ENCODE measurements at regions not wholly inside any gene's neighbourhood (a gene's known extent, or its start where the extent isn't known, plus 50 kb on each side); places are given as distances from the start of the nearest gene placed in this dataset.

- Histone ChIP-seq H3K27ac (no peak overlapping the region), H3K79me2 (ENCODE audit: low read depth) (no peaks in the 10 kb centered on the region), H3F3A (ENCODE audit: low read depth) (no peaks in the 10 kb centered on the region), H3K36me3 (no peaks in the 10 kb centered on the region), H3K9me3 (ENCODE audit: low read depth) (no peaks in the 10 kb centered on the region), H3K4me3 (no peak overlapping the region), H3K4me2 (no peak overlapping the region), H4K20me1 (ENCODE audit: low read depth) (no peaks in the 10 kb centered on the region), H3K9ac (no peak overlapping the region), H3K4me1 (no peaks in the 10 kb centered on the region), H3K27me3 (no peaks in the 10 kb centered on the region), H2AFZ (replicated peaks) (no peak overlapping the region)
- DNase-seq (ENCODE audit: low spot score), result peak; percentile 5
- no peak for TF ChIP-seq EZH2phosphoT487 (IDR thresholded peaks at IDR 0.05)
- no peak for TF ChIP-seq EZH2 (IDR thresholded peaks at IDR 0.05)
- TF ChIP-seq CTCF (IDR thresholded peaks at IDR 0.05), result peak; percentile 43
- Mint-ChIP-seq H3K4me1 (no peaks in the 10 kb centered on the region), H3K27me3 (ENCODE audit: insufficient read depth, low read depth) (no peaks in the 10 kb centered on the region), H3K9me3 (no peaks in the 10 kb centered on the region), H3K36me3 (no peaks in the 10 kb centered on the region), H3K27ac (no peak overlapping the region), H3K4me3 (no peak overlapping the region)
Observed at GRCh38 chr6:156102129-156102528, 646.5 kb upstream of the NOX3 start.

GRCh38 chr6:156098839-156099238 lies 643.2 kb upstream of the NOX3 start:
- H3K27me3 ChIP-seq, result no peaks in the 10 kb centered on the region
- no peaks in the 10 kb centered on the region for H3K79me2 ChIP-seq (ENCODE audit: low read depth)
- no peak for DNase-seq (ENCODE audit: low spot score)
- H4K20me1 ChIP-seq (ENCODE audit: low read depth), result no peaks in the 10 kb centered on the region
- no peaks in the 10 kb centered on the region for H3K9me3 Mint-ChIP-seq
- H3K4me3 ChIP-seq, result no peak overlapping the region
- no peaks in the 10 kb centered on the region for H3F3A ChIP-seq (ENCODE audit: low read depth)
- H3K36me3 Mint-ChIP-seq, result no peaks in the 10 kb centered on the region
- no peaks in the 10 kb centered on the region for H3K4me1 Mint-ChIP-seq
- H3K27me3 Mint-ChIP-seq (ENCODE audit: insufficient read depth, low read depth), result no peaks in the 10 kb centered on the region
- no peak for TF ChIP-seq EZH2phosphoT487 (IDR thresholded peaks at IDR 0.05)
- TF ChIP-seq CTCF (IDR thresholded peaks at IDR 0.05), result no peak
- TF ChIP-seq EZH2 (IDR thresholded peaks at IDR 0.05), result no peak
- no peaks in the 10 kb centered on the region for H3K9me3 ChIP-seq (ENCODE audit: low read depth)
- H3K36me3 ChIP-seq, result no peaks in the 10 kb centered on the region
- no peaks in the 10 kb centered on the region for H3K4me1 ChIP-seq
- H3K9ac ChIP-seq, result no peak overlapping the region
- no peak overlapping the region for H3K27ac ChIP-seq
- no peak overlapping the region for H2AFZ ChIP-seq (replicated peaks)
- no peak overlapping the region for H3K27ac Mint-ChIP-seq
- H3K4me3 Mint-ChIP-seq, result no peak overlapping the region
- H3K4me2 ChIP-seq, result no peak overlapping the region

- H3K9me3 Mint-ChIP-seq, result peaks cover 24% of the 10 kb centered on the region
- Histone ChIP-seq H3K9me3 (ENCODE audit: low read depth) (peaks cover 5% of the 10 kb centered on the region), H3K27me3 (no peaks in the 10 kb centered on the region), H3K4me3 (no peak overlapping the region), H3K4me1 (no peaks in the 10 kb centered on the region), H3F3A (ENCODE audit: low read depth) (no peaks in the 10 kb centered on the region), H3K9ac (no peak overlapping the region), H3K4me2 (no peak overlapping the region), H3K27ac (no peak overlapping the region), H3K36me3 (no peaks in the 10 kb centered on the region), H4K20me1 (ENCODE audit: low read depth) (no peaks in the 10 kb centered on the region), H2AFZ (replicated peaks) (no peak overlapping the region), H3K79me2 (ENCODE audit: low read depth) (no peaks in the 10 kb centered on the region)
- no peaks in the 10 kb centered on the region for H3K4me1 Mint-ChIP-seq
- TF ChIP-seq EZH2 (IDR thresholded peaks at IDR 0.05) (no peak), EZH2phosphoT487 (IDR thresholded peaks at IDR 0.05) (no peak), CTCF (IDR thresholded peaks at IDR 0.05) (no peak)
- H3K36me3 Mint-ChIP-seq, result no peaks in the 10 kb centered on the region
- no peak for DNase-seq (ENCODE audit: low spot score)
- H3K27me3 Mint-ChIP-seq (ENCODE audit: insufficient read depth, low read depth), result no peaks in the 10 kb centered on the region
- H3K4me3 Mint-ChIP-seq, result no peak overlapping the region
- H3K27ac Mint-ChIP-seq, result no peak overlapping the region
Observed at GRCh38 chr6:156087487-156087886, 631.8 kb upstream of the NOX3 start.

- Histone ChIP-seq H3F3A (ENCODE audit: low read depth) (no peaks in the 10 kb centered on the region), H3K36me3 (no peaks in the 10 kb centered on the region), H3K27ac (no peak overlapping the region), H3K4me3 (no peak overlapping the region), H4K20me1 (ENCODE audit: low read depth) (no peaks in the 10 kb centered on the region), H3K4me2 (no peak overlapping the region), H3K9me3 (ENCODE audit: low read depth) (peaks cover 5% of the 10 kb centered on the region), H3K79me2 (ENCODE audit: low read depth) (no peaks in the 10 kb centered on the region), H3K4me1 (no peaks in the 10 kb centered on the region), H3K27me3 (no peaks in the 10 kb centered on the region), H3K9ac (no peak overlapping the region), H2AFZ (replicated peaks) (no peak overlapping the region)
- Mint-ChIP-seq H3K4me1 (no peaks in the 10 kb centered on the region), H3K27me3 (ENCODE audit: insufficient read depth, low read depth) (no peaks in the 10 kb centered on the region), H3K9me3 (peaks cover 2% of the 10 kb centered on the region), H3K4me3 (no peak overlapping the region), H3K27ac (no peak overlapping the region), H3K36me3 (no peaks in the 10 kb centered on the region)
- no peak for DNase-seq (ENCODE audit: low spot score)
- no peak for TF ChIP-seq EZH2 (IDR thresholded peaks at IDR 0.05)
- no peak for TF ChIP-seq EZH2phosphoT487 (IDR thresholded peaks at IDR 0.05)
- no peak for TF ChIP-seq CTCF (IDR thresholded peaks at IDR 0.05)
Observed at GRCh38 chr6:156082012-156082411, 626.4 kb upstream of the NOX3 start.

Measured in neural progenitor cell (in vitro differentiated cells).